NOMO-1 (cell line): ENCODE measurements at regions not wholly inside any gene's neighbourhood (a gene's known extent, or its start where the extent isn't known, plus 50 kb on each side); places are given as distances from the start of the nearest gene placed in this dataset.

Experiments
- DNase-seq, 2 experiments: peaks; one replicate each; lab custom pipeline; 2025; ENCODE audit not compliant: unreplicated experiment in 2 of 2; lab: John Stamatoyannopoulos, UW

DNA sequence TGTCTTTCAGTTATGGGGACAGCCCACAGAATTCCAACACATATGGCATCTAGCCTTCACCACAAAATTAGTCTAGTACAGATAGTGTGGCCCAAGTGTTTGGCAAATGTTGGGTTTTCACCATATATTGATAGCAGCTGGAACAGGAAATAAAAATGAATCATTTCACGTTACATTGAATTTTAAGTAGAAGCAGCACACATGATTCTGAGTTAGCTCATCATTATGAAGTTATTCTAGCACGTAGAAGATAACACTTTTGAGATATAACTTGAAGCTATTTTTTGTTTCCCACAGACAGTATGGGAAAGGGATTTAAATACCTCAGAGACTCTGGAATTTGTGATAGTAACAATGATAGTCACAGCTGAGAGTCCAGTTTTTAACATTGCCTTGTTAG lies 118.7 kb downstream of the FAT4 start:
- no peak for DNase-seq

DNA sequence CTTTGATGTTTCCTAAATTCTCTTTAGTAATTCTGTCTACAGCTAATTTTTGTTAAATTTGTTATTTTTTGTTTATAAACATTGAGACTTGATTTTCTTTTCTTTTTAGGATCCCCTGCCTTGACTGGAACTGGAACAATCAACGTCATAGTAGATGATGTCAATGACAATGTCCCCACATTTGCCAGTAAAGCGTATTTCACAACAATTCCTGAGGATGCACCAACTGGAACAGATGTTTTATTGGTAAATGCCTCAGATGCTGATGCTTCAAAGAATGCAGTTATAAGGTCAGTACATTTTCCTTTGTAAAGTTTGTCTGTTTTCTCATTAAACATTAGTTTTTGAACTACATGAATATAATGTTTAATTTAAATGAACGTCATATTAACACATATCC lies 119.4 kb downstream of the FAT4 start:
- no peak for DNase-seq

DNA sequence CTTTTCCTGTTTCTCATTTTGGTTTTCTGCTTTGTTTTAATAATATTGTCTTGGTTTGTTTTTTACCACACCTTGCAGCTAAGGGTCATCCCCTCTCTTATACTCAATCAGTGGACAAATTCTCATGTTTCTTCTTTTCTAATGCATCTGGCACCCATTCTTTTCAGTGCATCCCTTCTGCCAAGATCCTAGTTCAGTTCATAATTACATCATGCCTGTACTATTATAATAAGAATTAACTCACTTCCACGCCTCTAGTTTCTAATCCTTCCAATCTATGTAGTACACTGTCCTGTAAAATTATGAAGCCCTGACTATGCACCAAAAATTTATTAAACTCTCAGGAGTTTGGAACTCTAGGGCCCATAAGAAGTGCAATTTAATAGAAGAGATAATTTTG lies 126.1 kb downstream of the FAT4 start:
- DNase-seq: no peak

DNA sequence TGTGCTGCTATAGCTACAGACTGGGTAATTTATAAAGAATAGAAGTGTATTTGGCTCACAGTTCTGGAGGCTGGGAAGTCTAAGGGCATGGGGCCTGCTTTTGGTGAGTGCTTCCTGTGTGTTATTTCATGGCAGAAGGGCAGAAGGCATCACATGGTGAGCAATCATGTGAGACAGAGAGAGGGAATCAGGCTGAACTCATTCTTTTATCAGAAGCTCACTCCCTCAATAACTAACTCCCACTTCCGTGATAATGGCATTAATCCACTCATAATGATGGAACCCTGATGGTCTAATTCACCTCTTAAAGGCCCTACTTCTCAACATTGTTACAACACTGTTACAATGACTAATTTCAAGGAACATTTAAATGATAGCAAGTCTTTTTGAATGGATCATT lies 129.4 kb downstream of the FAT4 start:
- no peak for DNase-seq

DNA sequence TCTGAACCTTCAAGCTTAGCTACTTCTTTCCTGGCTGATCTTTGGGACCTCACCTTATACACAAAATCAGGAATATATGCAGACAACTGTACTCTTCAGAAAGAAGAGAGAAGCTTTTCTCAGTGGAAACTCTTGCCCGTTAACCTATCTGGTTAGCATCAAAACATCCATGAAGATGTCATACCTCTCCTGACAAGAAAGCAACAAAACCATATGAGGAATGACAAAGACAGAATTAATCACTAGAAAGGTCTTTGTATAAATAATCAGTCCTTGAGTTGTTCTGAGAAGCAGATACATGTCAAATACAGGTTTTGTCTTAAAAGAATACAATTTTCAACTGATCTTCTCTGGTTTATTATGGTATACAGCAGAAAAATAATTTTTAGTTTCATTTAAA lies 130.8 kb downstream of the FAT4 start:
- no peak for DNase-seq

DNA sequence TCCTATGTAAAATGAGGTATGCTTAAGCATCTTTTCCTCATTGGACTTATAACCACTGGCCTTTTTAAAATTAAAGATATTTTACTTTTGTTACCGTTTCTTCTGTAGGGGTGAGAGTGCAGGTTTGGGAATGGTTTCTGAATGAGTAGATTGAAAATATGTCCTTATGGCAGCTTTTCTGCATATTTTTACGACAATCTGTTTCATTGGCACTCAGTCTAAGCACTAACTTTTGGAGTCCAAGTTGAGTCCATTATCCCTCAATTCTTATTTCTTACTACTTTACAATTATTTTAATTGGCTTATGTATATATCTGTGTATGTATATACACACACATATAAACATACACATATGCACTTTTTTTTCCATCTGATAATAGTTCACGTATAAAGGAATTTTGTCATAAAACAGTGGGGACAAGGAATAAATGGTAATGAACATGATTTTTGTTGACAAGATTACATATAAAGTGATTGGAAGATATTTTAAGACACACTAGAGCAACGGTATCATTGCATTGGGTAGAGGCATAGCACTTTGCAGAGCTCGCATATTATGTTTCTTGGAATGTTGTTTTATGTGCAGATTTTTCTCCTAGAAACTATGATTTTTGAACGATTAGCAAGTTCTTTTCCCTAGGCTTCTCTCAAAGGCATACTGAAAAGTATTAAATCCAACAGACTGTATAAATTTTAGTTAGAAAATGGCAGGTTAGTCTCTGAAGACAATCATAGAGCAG lies 133.0 kb downstream of the FAT4 start:
- DNase-seq: no peak

DNA sequence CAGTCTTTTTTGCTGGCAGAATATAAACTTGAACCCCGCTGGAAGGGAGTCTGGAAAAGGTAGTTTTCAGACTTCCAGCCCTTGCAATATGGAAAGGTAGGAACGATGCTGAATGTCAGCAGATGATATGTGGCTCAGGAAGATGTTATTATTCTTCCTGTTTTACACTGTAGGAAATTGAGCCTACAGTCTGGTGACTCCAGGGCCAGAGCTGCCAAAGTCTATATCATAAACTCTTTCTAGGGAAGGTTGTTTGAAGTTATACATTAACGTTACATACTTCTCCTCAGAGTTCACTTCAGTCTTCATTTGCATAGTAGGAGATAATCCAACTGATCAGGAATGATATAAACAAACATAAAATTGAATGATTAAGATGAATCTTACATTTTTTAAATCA lies 141.3 kb downstream of the FAT4 start:
- DNase-seq: no peak

DNA sequence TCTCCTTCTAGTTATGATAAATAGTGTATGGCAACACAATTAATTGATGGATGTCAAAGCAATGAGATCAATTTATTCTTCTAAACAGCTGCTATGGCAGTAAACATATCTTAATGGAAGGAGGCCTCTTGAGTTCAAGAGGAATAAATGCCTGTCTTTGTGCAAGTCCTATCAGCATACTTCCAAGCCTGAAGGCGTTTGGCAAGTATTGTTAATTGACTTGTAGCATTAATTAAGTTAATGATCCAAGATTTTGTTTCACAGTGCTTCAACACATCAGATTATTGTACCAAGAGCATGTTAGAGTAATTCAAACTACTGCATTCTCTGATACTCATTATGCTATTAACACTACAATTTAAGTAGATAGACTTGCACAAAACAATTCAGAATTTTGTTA lies 144.8 kb downstream of the FAT4 start:
- no peak for DNase-seq

DNA sequence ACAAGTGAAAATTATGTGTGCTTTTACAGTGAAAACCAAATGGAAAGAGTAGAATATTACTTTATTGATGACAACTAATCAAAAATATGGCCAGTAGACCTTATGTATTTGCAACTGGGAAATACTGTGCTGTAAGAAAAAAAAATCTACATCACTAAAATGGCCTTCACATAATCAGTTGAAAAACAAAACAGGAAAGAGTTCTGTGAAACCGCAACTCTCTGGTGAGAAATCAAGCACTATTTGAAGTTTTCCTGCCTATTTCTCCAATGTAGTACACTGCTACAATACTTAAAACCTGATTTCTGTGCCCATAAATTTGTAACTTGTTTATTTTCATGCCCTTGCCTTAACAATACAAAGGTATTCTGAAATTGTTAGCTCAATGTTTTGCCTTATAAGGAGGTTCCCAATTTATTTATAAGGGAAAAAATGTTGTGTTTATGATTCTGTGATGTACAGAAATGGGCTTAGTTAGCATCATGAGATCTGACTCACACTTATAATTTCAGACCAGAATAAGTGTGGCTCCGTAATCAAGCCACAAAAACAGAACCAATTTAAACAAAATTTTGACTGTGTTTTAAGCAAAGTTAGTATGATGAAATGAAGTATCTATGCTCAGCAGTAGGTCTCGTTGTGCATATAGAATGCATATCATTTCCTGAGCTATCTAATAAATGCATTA lies 147.1 kb downstream of the FAT4 start:
- DNase-seq: no peak

DNA sequence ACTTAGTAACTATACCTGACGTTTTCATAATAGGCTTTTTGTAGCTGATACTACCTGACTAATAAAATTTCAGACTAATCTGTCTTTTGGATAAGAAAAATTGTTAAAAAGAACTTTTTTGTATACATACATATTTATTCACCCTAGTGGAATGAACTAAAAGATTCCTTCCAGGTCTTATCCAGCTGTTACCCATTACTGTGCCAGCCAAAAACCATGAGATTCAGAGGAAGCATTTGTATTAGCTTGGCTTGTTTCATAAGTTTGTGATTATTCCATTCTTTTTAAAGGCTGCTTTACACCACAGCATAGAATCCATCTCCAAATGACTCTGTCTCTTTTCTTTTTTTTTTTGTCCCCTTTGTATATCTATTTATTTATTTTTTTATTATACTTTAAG lies 149.4 kb downstream of the FAT4 start:
- no peak for DNase-seq

DNA sequence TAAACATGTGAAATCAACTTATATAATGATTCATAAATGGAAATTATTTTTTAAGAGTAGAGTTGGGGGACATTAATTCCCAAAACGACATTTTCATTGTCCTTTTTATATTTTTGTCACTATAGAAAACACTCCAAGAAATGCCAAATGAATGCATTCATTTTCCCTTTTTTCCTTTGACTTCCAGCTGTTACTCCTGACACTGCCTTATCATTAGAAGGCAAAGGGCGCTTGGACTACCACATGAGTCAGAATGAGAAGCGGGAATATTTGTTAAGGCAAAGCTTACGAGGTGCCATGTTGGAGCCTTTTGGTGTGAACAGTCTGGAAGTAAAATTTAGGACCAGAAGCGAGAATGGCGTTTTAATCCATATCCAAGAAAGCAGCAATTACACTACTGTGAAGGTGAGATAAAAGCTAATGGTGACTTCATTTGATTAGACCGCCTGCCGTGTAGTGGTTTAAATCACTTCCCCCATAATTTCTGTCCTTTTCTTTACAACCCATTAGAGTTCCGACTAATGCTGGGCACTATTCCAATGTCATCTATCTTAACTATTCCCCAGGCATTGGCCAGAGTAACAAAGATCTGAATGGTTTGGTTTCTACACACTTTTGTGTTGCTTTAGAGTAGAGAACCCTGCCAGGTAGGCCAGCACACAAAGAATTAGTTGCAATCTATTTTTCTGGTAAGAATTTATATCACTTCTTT lies 166.7 kb downstream of the FAT4 start:
- DNase-seq: no peak

DNA sequence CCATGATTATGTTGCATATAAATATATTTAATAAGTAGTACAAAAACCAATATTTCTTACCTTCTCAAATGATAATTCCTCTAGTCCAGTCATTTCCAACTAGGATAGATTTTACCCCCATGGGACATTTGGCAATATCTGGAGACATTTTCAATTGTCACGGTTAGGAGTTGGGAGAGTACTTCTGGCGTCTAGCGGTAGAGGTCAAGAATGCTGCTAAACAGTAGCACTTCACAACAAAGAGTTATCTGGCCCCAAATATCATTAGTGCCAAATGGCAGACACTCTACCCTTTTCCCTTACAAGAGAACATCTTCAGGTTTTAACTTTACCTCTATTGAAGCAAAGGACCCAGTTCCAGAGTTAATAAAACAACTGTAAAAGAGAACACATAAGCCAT lies 168.1 kb downstream of the FAT4 start:
- DNase-seq: no peak

DNA sequence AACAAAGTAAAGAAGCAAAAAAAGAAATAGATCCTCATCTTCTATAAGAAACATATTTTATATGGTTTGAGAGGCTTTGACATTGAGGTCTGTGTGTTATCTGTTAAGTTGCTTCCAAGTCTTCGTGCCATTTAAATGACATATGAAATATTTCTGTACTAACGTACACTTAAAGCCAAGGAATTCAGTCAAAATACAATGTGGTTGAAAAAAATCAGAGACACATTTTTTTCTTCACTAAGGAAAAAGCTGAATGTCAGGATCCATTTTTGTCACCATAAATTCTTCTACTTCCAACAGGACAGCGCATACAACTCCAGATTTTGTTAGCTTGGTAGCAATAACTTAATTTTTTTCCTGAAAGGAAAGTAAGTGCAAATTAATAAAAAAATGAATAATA lies 168.5 kb downstream of the FAT4 start:
- no peak for DNase-seq

DNA sequence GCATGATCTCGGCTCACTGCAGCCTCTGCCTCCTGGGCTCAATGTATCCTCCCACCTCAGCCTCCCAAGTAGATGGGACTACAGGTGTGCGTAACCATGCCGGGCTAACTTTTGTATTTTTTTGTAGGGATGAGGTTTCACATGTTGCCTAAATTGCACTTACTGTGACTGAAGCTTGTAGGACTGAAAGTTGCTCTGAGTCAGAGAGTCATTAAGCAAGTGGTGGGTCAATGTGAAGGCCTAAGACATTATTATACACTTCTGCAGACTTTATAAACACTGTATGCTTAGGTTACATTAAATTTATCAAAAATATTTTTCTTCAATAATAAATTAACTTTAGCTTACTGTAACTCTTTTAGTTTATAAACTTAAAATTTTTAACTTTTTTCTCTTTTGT lies 170.2 kb downstream of the FAT4 start:
- no peak for DNase-seq

DNA sequence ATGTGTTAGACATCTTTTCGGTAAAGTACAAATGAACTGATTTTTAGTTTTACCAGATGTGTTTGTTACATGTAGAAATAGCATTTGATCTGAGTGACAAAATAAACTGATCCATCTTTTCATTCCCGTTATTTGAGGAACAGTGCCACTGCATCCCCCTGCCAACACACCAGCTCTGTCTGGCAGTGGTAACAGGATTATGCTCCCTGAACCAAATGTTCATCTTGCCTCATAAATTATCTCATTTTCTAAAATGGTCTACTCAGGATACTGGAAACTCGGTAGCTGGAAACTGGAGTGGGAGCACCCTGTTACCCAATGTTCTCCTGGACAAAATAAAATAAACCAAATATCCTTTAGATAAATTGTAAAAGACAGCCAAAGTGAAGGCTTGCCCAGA lies 171.6 kb downstream of the FAT4 start:
- DNase-seq: no peak

DNA sequence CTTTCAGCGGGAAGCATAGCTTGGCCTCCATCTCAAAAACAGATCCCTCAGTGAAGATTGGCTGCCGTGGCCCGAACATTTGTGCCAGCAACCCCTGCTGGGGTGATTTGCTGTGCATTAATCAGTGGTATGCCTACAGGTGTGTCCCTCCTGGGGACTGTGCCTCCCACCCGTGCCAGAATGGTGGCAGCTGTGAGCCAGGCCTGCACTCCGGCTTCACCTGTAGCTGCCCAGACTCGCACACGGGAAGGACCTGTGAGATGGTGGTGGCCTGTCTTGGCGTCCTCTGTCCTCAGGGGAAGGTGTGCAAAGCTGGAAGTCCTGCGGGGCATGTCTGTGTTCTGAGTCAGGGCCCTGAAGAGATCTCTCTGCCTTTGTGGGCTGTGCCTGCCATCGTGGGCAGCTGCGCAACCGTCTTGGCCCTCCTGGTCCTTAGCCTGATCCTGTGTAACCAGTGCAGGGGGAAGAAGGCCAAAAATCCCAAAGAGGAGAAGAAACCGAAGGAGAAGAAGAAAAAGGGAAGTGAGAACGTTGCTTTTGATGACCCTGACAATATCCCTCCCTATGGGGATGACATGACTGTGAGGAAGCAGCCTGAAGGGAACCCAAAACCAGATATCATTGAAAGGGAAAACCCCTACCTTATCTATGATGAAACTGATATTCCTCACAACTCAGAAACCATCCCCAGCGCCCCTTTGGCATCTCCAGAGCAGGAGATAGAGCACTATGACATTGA lies 175.4 kb downstream of the FAT4 start:
- DNase-seq: no peak

DNA sequence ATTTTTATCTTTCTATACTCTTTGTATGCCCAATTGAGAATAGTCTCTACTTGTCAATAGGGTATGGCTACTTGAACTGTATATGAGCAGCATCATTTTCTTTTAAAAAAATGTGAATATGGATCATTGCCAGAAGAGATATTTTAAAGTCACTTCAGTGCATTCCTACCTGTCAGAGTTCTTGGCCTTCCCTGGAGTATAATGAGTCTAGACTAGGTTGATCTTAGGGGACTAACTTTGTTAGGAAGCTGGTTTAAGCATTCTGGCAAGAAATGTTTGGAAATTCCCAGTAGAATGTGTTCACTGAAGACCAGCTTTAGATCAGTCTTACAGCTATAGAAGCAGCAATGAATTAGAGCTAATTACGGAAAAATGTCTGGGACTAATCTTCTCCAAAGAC lies 178.2 kb downstream of the FAT4 start:
- no peak for DNase-seq

DNA sequence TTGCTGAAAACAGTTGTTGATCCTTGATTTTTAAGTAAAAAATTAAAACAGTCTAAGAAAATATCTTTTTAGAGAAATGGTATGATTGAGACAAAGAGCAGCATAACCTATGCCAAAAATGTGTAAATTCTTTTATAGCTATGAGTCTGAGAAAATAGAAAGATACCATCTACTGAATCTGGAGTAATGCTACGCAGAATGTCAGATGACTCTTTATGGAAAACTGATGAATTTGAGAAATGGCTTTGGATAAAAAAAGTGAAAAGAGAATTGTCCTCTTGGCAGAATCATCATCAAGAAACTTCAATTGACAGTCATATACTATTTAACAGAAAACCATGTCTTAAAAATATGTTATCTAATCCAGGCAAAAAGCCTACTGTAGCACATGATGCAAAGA lies 183.1 kb downstream of the FAT4 start:
- no peak for DNase-seq

DNA sequence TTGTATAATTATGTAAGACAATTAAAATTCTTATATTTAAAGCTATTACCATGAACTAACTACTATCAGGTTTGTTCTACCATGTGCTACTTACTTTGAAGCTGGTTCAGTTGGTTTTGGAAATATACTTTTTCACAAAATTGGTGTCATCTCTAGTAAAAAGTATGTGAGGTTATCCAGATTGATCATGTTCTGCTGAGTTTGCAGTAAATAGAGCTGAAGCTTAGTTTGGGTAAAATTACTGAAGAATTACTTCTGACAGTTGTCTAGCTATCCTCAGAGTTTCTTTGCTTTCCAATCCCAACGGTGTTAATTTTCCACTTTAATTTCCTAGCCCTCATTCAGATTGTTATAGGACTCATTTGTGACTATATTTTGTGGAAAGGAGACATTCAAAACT lies 184.2 kb downstream of the FAT4 start:
- no peak for DNase-seq

DNA sequence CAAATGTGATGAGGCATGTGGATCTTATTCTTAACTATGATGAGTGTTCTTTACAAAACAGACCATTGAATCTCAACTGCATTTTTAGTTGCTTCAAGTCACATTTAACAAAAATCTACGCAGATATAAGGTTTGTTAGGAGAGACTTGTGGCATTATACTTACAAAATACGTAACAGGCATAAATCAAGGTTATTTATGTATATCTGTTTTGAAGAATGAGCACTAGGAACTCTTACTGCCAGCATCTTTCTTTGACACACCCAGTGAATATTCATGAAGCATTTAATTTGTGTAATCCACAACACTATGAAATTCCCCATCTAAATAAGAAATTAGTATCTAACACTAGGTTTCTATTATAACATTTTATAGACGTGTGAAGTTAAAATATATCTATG lies 186.3 kb downstream of the FAT4 start:
- DNase-seq: no peak

DNA sequence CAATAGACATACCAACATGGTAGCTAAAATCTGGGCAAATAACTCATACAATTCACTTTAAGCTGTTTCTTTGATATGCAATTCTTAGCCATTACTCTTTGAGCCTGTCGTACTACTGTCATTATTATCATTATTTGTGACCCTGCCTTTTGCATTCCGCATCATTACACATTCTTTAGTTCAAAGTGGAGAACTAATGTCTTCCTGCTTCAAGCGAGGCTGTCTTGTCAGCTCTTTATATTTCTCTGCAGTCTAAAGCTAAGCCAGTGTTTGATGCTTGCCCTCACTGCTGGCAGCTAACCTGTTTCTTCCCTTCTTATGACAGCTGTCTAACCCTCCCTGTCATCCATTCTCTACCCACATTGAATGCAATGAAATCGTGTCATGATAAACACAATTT lies 186.8 kb downstream of the FAT4 start:
- DNase-seq: no peak
